GM13976 (cell line): ENCODE measurements at regions not wholly inside any gene's neighbourhood (a gene's known extent, or its start where the extent isn't known, plus 50 kb on each side); places are given as distances from the start of the nearest gene placed in this dataset.

ENCODE experiments used
- DNase-seq: peaks from one replicate; pipeline ENCODE4 v3.0.0; 2012; ENCODE audit warnings: low spot score
- CTCF ChIP-seq: IDR thresholded peaks from 2 replicates; pipeline ENCODE4 v1.5.1; 2012; ENCODE audit warnings: borderline replicate concordance, mild to moderate bottlenecking; ENCODE audit not compliant: insufficient read depth; ENCODE audit errors: extremely low read depth, missing control alignments, control extremely low read depth
- in situ Hi-C: fragments of 300-500 bp; cut with MboI; formaldehyde crosslinking; loops from one replicate; pipeline ENCODE4 v1.12.0; 2022; ENCODE audit warnings: low sequenced_read_pairs, mixed read lengths, inconsistent platforms; ENCODE audit not compliant: unreplicated experiment

- in situ Hi-C loops = loop anchor here (25.0 kb wide), 1 partner anchor 558 kb away; no protein-coding TSS in a partner anchor
- DNase-seq = peak; percentile 83
- TF ChIP-seq CTCF = peak; percentile 75
Measured at GRCh38 chr20:23245553-23246181, 104.9 kb upstream of the NXT1 start.

DNA sequence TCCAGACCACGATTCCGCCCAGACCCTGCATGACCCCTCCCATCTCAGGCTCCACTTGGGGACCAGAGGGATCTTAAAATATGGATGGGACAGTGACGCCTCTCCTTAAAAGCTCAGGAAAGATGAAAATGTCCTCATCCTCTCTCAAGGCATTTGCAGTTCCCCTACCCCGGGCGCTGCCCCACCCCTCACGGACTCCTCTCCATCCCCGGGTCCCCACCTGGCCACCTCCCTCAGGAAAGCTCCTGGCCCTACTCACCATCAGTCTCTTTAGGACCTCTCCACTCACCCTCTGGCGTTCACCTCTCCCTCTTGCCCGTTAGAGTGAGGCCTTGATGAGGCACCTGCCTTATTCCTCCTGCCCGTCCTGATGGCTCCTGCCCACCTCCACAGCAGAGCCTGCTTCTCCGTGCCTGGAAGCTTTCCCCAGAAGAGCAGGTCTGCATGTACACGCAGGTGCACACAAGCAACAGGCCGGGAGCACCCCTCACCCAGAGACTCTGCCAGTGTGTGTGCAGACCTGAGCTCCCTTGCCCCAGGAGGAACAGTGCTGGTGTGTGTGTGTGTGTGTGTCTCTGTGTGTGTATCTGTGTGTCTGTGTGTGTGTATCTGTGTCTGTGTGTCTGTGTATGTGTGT lies 105.6 kb upstream of the NXT1 start:
- no peak for TF ChIP-seq CTCF
- no peak for DNase-seq
- in situ Hi-C loops = loop anchor here (25.0 kb wide), 1 partner anchor 558 kb away; no protein-coding TSS in a partner anchor

DNA sequence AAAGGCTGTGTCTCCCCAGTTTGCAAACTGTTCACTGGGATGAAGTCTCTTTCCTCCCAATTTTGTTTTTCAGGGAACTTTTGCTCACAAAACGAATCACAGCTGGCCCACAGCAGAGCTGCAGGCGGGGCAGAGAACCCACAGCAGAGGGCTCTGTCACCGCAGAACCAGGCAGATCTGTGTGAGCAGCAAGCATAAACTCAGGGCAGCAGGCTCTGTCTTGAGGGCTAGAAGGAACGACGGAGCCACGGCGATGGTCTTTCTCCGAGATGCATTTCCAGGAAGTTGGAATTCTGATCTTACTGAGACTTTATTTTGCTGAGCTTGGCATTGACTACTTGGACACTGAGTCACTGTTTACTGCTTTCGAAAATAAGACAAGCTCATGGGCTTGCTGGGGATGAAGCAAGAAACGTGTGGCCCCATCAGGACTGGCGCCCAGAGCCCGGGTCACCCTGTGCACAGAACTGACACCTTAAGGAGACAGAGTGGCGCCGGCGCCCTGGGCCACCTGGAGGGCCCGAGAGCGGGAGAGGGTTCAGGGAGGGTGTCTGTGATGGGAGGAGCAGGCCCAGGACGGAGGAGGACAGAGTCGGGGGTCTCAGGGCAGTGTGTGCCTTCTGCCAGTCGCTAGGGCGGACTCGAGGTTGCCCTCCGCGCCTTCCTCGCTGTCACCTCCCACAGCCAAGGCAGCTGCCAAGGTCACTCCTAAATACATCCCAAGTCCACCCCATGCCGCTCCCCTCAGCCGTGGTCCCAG lies 106.3 kb upstream of the NXT1 start:
- in situ Hi-C loops = loop anchor here (25.0 kb wide), 1 partner anchor 557 kb away; no protein-coding TSS in a partner anchor
- no peak for DNase-seq
- no peak for TF ChIP-seq CTCF

- no peak for TF ChIP-seq CTCF
Measured at GRCh38 chr20:23243791-23244155, 106.8 kb upstream of the NXT1 start.

GRCh38 chr20:23242556-23243180 lies 107.9 kb upstream of the NXT1 start:
- in situ Hi-C loops = loop anchor here (25.0 kb wide), 1 partner anchor 555 kb away; no protein-coding TSS in a partner anchor
- DNase-seq = no peak
- no peak for TF ChIP-seq CTCF

More at GRCh38 chr20:23243791-23244155, 106.8 kb upstream of the NXT1 start:
- in situ Hi-C loops = loop anchor here (25.0 kb wide), 1 partner anchor 556 kb away; no protein-coding TSS in a partner anchor
- DNase-seq = no peak

GRCh38 chr20:23242104-23242503 lies 108.5 kb upstream of the NXT1 start:
- DNase-seq = no peak
- TF ChIP-seq CTCF = no peak
- in situ Hi-C loops = loop anchor here (25.0 kb wide), 1 partner anchor 555 kb away; no protein-coding TSS in a partner anchor
